Fibroblast of skin of back (primary cell): ENCODE measurements at regions not wholly inside any gene's neighbourhood (a gene's known extent, or its start where the extent isn't known, plus 50 kb on each side); places are given as distances from the start of the nearest gene placed in this dataset.
A peak's percentile ranks its signal among the peaks of the same experiment; 100 is the strongest.

ENCODE experiments used
- DNase-seq: peaks from one replicate; pipeline ENCODE4 v3.0.0-alpha.2; 2013

DNA sequence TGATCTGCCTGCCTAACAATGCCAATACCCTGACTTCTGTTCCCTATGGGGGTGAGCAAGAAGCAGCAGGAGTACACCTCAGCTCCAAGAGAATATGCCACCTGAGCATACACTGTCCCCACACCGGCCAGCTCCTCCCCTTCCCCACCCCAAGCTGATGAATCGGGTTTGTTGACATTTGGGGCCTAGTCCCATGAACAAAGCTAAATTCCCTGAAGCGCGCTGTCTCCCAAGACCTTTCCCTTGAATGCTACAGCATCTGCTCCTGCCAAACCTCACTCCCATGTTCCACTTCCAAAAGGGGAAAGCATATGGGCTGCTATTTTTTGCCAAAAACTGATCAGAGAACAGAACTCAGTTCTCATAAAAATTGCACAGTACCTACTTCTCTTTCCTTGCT lies 220.4 kb upstream of the CAMK1G start:
- DNase-seq = no peak

DNA sequence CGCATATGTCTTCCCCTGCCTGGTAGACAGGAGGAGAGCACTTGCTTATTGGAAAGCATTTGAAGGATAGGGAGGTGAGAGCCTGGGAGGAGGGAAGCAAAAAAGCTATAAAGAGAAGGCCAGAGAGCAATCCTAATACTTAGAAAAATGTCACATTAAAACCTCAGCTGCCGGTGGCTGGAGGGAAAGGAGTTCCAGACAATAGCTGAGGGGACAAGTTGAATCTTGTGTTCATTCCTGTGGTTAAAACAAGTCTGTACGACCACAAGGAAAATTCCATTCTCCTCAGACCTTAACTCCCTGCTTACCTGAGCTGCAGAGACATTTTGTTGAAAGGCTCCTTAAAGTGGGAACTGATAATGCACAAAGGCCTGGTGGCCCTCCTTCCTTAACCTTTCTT lies 218.8 kb upstream of the CAMK1G start:
- no peak for DNase-seq

DNA sequence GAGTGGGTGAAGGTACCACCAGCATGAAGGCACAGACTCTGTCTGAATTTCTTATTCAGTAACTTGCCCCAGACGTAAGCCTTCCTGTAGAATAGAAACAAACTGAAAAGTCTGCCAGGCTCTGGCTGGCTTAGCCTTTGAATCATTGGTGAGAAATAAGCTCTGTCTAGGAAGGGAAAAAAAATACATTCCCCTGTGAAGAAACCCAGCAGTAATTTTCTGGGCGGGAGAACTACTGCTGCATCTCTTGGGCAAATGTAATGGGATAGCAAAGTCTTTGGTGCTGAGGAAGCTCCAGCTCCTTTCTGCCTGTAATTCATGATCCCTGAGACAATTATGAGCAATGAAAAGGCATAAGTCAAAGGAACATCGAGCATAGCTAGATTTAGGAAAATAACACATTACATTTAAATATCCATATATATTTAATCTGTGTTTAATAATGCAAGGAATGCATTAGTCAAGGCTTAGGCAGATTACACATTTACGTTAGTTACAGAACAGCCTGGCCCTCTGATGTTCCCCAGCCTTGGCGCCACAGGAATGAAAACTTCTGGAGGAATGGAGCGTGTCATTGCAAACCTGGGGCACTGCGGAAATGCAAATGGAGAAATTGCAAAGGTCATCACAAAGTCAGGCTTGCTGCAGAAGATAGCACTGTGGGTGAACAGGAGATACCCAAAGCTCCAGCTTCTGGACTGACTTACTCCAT lies 216.3 kb upstream of the CAMK1G start:
- peak; percentile 92 for DNase-seq

DNA sequence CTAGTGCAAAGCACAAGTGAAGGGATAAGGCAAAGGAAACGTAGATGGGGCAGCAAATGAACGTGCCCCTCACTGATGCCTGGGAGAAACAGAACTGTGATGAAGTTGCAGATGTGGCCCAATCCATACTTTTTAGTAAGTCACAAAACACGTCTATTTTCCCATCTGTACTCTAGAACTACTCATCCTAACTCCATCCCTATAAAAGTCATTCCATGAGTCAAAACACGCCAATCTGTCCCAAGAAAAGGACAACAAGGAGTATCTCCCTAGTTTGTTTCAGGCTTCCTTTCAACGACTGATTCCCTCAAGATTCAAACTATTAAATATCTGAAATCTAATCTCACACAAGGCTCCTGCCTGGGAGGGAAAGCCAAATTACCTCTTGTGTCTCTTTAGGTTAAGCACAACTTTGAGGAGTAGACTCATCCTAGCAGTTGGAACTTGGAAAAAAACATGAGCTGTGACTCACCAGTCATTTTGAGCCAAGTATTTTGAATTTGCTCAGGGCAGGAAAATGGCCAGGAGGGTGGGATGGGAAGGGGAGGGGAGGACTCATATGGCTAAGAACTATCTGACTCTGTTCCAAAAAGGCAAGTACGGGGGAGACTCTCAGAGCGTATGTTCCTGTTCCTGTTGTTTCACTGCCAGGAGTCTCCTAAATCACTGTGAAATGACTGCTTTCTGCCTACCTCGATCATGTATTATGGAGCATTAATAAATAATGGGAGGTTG lies 214.5 kb upstream of the CAMK1G start:
- DNase-seq = peak; percentile 94

DNA sequence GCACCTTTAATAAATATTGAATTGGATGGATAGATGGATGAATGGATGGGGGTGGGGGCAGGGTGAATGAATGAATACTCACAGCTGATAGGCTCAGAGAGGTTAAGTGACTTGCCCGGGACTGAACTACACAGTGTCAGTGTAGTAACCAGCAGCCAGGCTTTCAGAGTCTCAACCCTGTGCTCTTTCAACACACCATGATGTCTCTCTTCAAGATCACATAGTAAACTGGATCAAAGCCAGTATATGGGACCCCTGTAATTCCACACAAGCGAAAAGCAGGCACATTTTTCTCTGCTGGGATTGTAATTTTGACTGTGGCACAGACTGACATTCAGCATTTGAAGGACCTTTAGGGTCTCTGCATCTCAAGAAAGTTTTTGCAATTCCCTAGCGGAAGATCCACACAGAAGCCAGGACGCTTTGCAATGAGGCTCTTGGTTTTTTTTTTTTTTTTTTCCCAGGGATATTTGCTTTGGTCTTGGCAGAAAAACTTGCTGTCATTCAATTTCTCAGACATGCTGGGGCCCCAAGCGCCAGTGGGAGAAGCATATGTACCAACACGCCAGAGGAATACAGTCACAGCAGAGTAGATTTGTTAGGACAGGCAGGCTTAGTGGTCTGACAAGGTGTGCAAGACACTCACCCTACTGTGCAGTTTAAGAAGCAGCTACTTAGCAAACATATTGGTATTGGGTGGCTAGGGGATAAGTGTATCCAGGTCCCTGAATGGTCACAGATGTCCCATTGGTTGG lies 213.1 kb upstream of the CAMK1G start:
- no peak for DNase-seq

DNA sequence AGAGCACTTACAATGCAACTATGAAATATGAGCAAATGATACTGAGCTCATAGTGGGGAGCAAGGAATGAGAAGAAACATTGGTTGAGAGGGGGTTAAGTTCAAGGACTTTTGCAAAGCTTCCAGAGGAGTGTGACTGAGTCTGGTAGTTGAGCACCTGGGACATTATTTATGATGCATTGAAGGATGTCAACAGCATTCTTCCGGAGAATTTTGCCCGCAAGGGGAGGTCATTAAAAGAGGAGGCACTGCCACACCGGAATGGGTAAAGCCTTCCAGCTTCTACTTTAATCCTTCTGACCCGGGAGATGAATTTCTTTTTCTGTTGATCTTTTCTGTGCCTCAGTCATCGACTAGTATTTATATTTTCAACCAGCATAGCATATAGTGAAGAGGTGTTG lies 208.4 kb upstream of the CAMK1G start:
- no peak for DNase-seq

DNA sequence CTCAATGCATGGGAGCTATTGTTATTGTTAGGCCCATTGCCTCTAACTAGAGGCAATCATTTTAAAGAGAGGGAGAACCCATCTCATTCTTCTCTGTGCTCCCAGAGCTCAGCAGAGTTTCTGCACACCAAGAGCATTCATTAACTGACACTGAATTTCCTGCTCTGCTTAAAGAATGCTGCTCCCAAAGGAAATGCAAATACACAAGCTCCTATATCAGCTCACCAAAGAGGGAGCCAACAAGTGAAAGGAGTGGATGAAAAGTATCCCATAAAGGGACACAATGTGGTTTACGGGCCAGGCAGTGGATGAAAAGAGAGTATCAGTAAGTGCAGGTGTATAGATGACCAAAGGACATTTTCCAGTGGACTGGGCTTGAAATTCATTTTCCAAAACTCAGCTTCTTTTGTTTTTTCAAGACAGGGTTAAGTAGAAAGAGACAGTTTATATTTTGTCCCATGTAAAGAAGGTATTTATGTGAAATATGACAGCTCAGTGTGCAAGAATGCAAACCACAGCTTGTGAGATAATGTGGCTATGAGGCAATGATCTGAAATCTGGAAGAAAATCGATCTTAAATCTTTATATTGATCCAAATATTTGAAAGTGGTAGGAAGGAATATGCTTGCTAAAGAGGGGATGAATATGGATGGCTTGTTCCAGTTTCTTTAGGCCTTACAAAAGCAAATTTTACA lies 207.7 kb upstream of the CAMK1G start:
- DNase-seq = peak; percentile 70

DNA sequence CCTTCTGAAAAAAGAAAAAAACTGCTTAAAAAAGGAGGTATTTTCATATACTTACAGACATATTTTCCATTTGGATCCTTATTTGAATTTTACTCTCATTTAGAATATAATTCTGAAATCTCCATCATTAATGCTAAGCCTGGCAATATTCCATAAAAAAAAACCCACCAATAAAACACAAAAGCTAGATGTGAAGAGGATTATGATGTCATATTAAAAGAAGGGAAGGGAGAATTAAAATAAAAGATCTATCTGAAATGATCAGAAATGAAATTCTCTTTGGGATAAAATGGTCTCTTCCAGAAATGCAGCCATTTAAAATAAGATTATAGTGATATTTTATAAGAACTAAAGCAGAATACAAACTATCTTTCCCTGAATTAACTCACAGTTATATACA lies 206.7 kb upstream of the CAMK1G start:
- no peak for DNase-seq

DNA sequence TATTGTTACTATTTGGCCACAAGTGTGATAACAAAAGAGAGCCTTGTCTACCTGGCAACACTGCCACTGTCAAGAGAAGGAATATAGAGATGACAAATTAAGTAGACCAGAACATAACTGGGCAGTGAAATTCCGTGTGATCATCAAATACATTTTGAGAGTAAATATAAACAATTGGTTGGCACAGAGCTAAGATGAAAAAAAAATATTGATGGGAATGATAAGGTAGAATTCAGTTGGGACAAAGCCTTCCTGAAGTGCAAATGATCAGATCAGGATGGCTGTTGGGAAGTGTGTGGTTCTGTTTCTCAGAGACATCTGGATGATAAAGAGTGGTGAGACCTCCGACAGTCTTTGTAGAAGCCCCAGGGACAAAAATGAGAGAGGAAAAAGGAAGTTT lies 205.5 kb upstream of the CAMK1G start:
- no peak for DNase-seq

DNA sequence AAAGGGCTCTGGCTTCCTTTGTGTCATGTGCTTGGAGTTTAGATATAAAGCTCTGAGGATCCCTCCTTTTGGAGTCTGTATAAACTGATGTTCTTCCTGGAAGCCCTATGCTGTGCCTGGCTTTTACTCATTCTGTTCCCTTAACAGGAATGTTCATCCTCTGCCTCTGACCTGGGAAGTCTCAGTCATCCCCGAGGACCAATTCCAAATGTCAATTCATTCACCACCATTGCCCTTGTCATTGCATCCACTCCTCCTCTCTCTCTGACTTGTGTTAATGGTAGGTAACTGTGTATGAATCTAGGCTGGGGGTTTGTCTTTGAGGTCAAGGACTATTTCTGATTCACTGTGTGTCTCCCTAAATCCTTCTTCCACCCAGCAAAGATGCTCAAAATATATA lies 204.2 kb upstream of the CAMK1G start:
- no peak for DNase-seq

DNA sequence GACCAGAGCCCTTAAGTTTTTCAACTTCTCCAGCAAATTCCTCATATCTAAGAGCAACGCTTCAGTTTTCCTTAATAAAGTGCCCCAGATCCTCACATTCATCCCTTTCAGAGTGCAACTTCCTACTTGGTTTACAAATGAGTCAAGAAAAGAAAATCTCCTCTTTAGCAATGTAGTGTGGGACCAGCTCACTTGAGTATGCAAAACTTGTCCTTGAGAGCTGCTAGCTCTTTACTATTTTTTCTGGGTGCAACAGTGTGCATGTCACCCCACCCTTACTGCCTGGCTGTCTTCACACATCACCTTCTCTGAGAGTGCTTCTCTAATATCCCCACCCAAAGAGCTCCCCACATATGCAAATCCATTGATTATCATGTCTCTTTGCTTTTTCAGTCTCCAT lies 203.1 kb upstream of the CAMK1G start:
- no peak for DNase-seq

DNA sequence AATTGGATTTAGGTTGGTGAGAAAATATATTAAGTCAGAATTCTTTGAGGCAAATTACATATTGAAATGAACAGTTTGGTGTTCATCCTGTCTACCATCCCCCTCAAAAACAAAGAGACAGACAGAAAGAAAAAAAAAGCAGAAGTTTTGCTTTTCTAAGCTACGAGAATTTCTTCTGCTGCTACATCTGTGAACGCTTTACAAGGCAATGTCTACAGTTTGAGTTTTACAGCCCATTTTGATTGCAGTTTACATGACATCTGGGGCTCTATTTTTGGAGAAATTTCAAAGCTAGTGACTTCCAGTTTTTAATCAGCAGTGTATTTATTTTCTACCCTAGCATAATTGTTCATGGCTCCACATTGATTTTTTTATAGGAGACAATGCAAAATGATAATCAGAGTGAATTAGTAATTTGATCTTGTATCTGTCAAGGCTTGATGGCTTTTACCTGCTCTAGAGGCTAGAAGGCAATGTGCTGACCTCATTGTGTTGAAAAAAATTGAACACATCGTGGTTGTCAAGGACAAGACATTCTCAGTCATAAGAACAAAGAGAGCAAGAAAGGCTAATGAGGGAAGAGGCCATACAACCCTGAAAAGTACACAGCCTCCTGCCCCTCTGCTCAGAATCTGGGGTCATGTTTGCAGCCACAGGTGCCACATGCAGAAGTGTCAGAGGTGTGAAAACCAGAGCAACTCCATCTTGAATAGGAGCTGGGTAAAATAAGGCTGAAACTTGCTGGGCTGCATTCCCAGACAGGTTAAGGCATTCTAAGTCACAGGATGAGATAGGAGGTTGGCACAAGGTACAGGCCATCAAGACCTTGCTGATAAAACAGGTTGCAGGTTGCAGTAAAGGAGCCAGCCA lies 201.0 kb upstream of the CAMK1G start:
- no peak for DNase-seq

DNA sequence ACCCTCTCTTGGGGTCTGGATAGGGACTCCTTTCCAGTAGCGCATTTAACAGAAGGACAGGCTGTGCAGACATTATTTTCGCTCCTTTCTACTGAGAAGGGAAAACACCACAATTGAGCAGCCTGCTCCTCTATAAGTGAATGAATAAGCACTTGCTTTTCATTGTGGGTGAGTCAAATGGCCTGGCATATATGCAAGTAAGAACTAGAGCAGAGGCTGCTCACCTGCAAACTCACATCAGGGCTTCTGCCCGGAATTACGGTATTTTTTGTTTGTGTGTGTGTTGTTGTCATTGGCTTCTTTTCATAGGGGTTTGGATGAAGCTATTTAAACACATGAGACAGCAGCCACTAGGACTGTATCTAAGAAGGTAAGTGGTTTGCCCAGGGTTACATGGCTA lies 200.1 kb upstream of the CAMK1G start:
- DNase-seq = no peak

DNA sequence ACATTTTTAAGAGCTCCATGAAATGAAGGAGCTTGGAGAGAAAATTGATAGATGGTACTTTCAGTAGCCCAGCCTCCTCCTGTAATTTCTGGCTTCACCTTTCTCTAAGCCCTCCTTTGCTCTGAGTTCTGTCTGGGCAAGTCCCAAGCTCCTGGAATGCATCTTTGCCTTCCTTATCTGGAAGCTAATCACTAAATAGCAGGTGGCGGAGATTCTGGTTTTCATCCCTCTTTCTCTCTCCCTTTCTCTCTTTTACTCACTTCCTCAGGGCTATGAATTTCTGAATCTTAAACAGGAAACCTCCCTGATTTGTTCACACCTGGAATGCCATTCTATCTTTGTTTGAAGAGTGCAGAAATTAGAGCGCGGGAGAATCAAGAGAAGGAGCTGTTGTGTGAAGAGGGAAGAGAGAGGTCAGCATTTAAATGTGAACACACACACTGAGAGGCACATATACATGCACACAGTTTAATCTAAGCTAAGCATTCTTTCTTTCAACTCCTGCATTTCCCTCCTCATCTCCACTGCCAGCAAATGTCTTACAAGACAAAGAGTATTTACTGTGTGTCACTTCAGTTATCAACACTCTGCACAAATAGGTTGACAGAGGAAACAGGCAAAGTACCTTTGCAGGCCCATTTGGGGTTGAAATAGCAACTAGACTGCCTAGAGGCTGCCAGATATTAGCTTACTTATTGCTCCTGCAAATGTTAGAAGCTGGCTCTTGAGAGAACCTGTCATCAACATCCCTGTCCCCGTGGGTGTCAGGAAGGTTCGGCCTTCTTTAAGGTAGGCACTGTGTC lies 199.4 kb upstream of the CAMK1G start:
- no peak for DNase-seq

DNA sequence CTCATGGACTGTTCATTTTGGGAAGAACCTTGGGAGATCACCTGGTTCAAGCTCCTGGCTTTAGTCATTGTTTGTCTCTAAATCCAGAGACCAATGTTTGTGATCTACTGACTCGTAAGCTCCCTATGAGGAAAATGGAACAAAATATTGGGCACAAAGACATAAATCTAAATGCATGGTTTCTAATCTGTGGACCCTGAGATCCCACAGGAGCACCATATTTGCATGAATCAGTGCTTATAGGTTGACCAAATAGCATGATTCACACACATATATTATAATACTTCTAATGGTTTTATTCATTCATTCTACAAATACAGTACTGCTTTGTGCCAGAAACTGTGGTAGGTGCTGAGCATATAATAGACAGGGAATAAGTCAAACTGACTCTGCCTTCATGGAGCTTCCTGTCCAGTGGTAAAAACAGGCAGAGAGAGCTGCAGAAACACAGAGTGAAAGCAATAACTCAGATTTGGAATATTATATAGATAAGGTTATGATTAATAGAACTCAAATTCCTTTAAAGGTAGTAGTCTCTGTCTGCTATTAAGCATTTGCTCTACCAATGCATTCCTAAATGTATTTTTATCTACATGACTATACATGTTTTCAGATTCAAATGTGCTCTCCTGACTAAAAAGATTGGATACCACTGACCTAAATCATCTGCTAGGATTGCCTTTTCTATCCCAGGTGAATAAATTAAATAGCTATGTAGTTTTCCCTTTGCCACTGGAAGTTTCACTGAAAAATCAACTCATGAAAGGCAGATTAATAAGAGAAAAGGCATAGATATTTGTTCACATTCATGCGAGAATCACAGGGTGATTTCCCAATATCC lies 198.6 kb upstream of the CAMK1G start:
- no peak for DNase-seq

DNA sequence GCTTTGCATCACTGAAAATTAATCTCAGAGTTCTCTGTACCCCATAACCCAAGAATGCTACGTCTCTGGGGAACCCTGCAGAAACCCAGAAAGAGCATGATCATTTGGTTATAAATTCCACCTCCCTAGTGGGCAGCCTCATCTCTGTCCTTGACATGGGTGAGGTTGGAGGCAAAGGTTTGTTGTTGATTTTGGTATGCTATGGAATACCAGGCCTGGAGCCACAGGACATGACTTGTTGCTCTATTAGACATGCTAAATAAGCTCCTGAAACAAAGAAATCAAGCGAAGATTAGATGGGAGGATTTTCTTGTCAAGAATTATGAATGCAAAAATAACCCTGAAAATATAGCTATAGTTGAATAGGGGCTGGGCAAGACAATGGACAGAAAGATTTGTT lies 197.4 kb upstream of the CAMK1G start:
- no peak for DNase-seq

DNA sequence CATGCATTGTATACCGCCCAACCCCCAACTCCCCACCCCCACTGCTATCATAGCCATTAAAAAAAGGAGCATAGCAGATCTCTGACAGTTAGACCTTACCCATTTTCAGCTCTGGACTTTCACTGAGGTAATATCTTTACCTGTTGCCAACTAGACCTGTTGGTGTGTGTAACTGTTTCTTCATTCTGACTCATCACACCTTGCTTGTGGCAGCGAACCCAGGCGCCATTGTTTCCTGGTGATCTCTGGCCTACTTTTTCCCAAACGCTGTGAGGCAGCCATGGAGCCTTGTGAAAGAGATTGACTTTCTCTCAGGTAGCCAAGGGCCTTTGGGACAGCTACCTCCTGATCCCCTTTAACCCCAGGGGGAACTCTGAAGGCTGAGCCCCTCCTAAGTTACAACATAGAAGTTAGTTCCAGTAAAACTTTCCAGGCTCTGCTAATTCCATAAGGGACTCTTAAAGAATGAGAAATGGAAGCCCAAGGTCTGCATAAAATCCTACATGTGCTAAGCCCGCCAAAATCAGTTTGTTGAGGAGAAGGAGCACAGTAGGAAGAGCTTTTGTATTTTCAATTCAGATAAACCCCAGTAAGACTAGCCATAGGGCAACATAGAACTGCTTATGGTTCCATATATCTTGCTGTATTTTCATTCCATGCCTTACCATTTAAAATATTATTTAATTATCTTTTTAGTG lies 196.1 kb upstream of the CAMK1G start:
- DNase-seq = no peak

DNA sequence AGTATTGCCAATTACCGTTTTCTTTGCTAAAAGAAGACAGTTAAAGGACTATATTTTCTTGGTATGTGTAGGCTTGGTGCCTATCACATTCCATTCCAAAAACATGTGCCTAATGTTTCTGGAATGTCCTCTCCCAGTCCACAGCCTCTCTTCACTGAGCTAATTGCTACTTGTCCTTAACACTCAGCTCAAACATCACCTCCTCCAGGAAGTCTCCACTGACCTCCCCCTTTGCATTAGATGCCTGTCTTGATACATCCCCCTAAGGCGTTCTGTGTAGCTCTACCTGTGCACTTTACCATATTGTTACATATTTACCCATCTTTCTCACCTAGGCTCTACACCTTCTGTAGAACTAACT lies 195.6 kb upstream of the CAMK1G start:
- DNase-seq = peak; percentile 83

DNA sequence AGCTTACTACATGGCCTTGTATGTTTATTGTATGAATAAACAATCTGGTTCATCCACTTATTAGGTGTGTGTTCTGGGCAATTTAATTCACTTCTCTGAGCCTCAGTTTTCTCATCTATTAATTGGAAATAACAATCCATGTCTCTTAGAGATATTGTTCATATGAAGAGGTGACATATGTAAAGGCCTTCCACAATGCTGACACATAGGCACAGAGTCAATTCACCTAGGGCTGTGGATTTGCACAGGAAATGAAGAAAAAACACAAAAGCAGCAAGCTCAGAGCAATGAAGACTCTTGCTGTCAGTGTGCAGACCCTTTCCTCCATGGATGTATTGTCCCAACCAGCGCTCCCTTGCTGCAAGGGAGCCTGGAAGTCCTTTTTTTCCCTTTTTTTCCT lies 195.2 kb upstream of the CAMK1G start:
- DNase-seq = no peak

DNA sequence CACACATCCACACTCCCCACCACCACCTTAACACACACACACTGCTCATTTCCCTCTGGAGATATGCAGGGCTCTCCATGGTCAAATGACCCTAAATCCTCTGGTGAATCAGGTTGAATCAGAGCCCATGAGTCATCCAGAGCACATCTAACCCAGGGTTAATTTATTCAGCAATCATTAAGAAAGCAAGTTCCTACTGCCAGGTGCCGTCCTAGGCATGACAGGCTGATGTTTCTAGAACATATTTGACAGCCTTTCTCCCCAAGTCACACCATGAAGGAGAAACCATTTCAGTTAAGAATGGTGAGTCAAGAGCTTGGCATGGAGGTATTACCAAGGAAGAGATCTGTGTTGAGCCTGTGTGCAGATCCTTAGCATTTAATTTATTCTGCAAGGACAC lies 194.3 kb upstream of the CAMK1G start:
- DNase-seq = peak; percentile 89
